WI38 (cell line): ENCODE measurements at regions not wholly inside any gene's neighbourhood (a gene's known extent, or its start where the extent isn't known, plus 50 kb on each side); places are given as distances from the start of the nearest gene placed in this dataset.

Experiments used
- H3K4me3 ChIP-seq: 2 replicates; pipeline ENCODE4 v1.5.1; 2011; ENCODE audit warnings: low read depth, mild to moderate bottlenecking, control low read depth, low read length
- CTCF ChIP-seq: IDR thresholded peaks from 2 replicates; pipeline ENCODE4 v1.5.1; 2012; ENCODE audit warnings: low read depth, mild to moderate bottlenecking, control low read depth, low read length

- TF ChIP-seq CTCF: no peak
- H3K4me3 ChIP-seq: no peak overlapping the region
Measured at GRCh38 chr20:57851025-57851682, 141.3 kb upstream of the PMEPA1 start.

GRCh38 chr20:57849521-57850215, 139.9 kb upstream of the PMEPA1 start:
- no peak overlapping the region for H3K4me3 ChIP-seq
- TF ChIP-seq CTCF: no peak

GRCh38 chr20:57849121-57849520, 139.3 kb upstream of the PMEPA1 start:
- no peak for TF ChIP-seq CTCF
- no peak overlapping the region for H3K4me3 ChIP-seq

- no peak for TF ChIP-seq CTCF
Measured at GRCh38 chr20:57848282-57848681, 138.5 kb upstream of the PMEPA1 start.

GRCh38 chr20:57847104-57847503, 137.3 kb upstream of the PMEPA1 start:
- no peak overlapping the region for H3K4me3 ChIP-seq
- no peak for TF ChIP-seq CTCF

More at GRCh38 chr20:57848282-57848681, 138.5 kb upstream of the PMEPA1 start:
- H3K4me3 ChIP-seq: no peak overlapping the region

- H3K4me3 ChIP-seq: no peak overlapping the region
- TF ChIP-seq CTCF: no peak
Measured at GRCh38 chr20:57844626-57845596, 135.1 kb upstream of the PMEPA1 start.
